Neural crest cell (in vitro differentiated cells): ENCODE measurements at regions not wholly inside any gene's neighbourhood (a gene's known extent, or its start where the extent isn't known, plus 50 kb on each side); places are given as distances from the start of the nearest gene placed in this dataset.

ENCODE experiments used
- DNase-seq: peaks from one replicate; pipeline ENCODE4 v3.0.0; 2021; ENCODE audit warnings: low read depth, mixed read lengths, low spot score
- H3K27ac Mint-ChIP-seq: one replicate; pipeline ENCODE4 v1.8.0; 2021; ENCODE audit warnings: mild to moderate bottlenecking, mixed read lengths; ENCODE audit not compliant: unreplicated experiment
- H3K27me3 Mint-ChIP-seq: 2 replicates; pipeline ENCODE4 v1.8.0; 2021; ENCODE audit warnings: low read depth, mild to moderate bottlenecking, mixed read lengths
- H3K36me3 Mint-ChIP-seq: 2 replicates; pipeline ENCODE4 v1.8.0; 2021; ENCODE audit warnings: low read depth, mild to moderate bottlenecking, mixed read lengths
- H3K4me1 Mint-ChIP-seq: 2 replicates; pipeline ENCODE4 v1.8.0; 2021; ENCODE audit warnings: mixed read lengths
- H3K4me3 Mint-ChIP-seq: one replicate; pipeline ENCODE4 v1.8.0; 2021; ENCODE audit warnings: mild to moderate bottlenecking, mixed read lengths
- H3K9me3 Mint-ChIP-seq: 2 replicates; pipeline ENCODE4 v1.8.0; 2021; ENCODE audit warnings: mixed read lengths
- CTCF ChIP-seq: fragments of 200-600 bp; sonication (generic); conservative IDR thresholded peaks from 2 replicates; pipeline ENCODE4 v1.5.0; 2021; ENCODE audit warnings: antibody characterized with exemption, mild to moderate bottlenecking

- Mint-ChIP-seq H3K27ac (no peak overlapping the region), H3K9me3 (no peaks in the 10 kb centered on the region), H3K36me3 (no peaks in the 10 kb centered on the region), H3K4me1 (no peaks in the 10 kb centered on the region), H3K27me3 (no peaks in the 10 kb centered on the region), H3K4me3 (no peak overlapping the region)
- DNase-seq: no peak
- no peak for TF ChIP-seq CTCF
These were observed 96.0 kb upstream of the IKZF1 start for GRCh38 chr7:50208378-50208982.

GRCh38 chr7:50207686-50208255 is 96.7 kb upstream of the IKZF1 start:
- DNase-seq: no peak
- TF ChIP-seq CTCF: no peak
- Mint-ChIP-seq H3K9me3 (no peaks in the 10 kb centered on the region), H3K27me3 (no peaks in the 10 kb centered on the region), H3K27ac (no peak overlapping the region), H3K4me3 (no peak overlapping the region), H3K4me1 (no peaks in the 10 kb centered on the region), H3K36me3 (no peaks in the 10 kb centered on the region)

DNA sequence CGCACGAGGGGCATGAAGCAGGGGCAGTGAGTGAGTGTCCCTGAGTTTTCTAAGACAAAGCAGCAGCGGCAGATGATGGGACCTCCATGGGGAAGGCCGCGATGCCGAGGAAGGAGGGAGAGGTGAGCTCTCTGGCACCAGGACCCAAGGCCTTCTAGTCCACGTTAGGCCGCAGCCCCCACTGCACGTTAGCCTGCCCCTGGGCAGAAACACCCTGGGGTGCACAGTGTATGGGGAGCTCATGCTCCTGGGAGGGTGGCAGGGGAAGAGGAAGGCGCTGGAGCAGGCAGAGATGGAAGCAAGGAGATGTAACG is 97.3 kb upstream of the IKZF1 start:
- H3K27ac Mint-ChIP-seq: no peak overlapping the region
- H3K27me3 Mint-ChIP-seq: no peaks in the 10 kb centered on the region
- no peaks in the 10 kb centered on the region for H3K4me1 Mint-ChIP-seq
- no peak for TF ChIP-seq CTCF
- no peaks in the 10 kb centered on the region for H3K36me3 Mint-ChIP-seq
- H3K4me3 Mint-ChIP-seq: no peak overlapping the region
- H3K9me3 Mint-ChIP-seq: no peaks in the 10 kb centered on the region
- no peak for DNase-seq

DNA sequence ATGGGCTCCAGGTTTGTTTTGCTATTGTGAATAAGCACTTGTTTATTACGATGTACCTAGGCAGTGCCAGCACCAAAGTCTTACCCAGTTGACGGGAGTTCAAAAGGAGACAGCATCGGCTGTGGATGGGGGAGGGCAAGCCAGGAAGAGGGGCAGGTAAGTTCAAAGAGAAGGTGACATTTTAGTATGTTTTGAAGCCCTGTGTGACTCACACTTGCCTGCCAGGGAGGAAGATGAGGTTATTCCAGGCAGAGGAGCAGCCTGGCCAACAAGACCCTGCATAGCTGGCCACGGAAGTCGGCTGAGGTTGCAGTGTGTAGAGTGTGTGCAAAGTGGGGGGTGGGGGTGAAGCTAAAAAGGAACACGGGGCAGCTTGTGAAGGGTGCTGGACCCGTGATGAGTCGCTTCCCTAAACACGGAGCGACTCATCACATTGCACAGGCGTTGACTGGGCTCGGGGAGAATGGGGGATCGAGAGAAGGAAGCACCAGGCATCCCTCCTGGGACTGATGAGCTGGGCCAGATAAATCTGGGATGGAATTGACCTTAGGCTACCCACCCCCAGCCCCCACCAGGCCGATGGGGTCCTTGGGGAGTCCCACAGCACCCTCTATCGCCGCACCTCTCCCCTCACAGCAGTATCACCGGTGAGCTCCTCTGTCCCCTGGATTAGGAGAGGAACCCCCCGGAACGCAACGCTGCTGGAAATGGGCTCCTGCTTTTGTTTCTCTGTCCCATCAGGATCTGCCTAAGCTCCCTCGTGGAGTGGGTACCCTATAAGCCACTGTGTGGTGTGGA is 97.9 kb upstream of the IKZF1 start:
- H3K36me3 Mint-ChIP-seq: no peaks in the 10 kb centered on the region
- H3K4me3 Mint-ChIP-seq: no peak overlapping the region
- H3K4me1 Mint-ChIP-seq: no peaks in the 10 kb centered on the region
- H3K27ac Mint-ChIP-seq: no peak overlapping the region
- no peaks in the 10 kb centered on the region for H3K27me3 Mint-ChIP-seq
- no peak for TF ChIP-seq CTCF
- no peak for DNase-seq
- no peaks in the 10 kb centered on the region for H3K9me3 Mint-ChIP-seq

DNA sequence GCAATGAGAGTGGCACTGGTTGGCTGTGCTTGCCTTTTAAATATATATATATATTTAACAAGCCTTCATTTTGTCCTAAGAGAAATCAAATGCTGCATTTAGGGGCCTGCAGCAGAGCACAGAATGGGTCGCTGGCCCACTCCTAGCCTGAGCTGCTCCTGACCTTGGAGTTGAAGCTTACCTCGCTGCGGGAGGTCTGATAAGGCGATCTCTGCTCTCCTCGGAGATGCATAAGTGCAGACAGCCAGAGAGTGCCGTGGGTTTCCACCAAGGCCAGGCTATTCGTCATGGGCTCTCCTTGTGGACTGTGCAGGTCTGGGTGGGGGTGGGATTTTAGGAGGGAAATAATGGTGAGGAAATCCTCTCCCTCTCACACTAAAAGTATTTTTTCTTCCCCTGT is 99.5 kb upstream of the IKZF1 start:
- no peak for TF ChIP-seq CTCF
- no peak overlapping the region for H3K4me3 Mint-ChIP-seq
- H3K4me1 Mint-ChIP-seq: no peaks in the 10 kb centered on the region
- H3K9me3 Mint-ChIP-seq: no peaks in the 10 kb centered on the region
- no peak for DNase-seq
- no peak overlapping the region for H3K27ac Mint-ChIP-seq
- H3K27me3 Mint-ChIP-seq: no peaks in the 10 kb centered on the region
- no peaks in the 10 kb centered on the region for H3K36me3 Mint-ChIP-seq
